DOHH2 (cell line): ENCODE measurements at regions not wholly inside any gene's neighbourhood (a gene's known extent, or its start where the extent isn't known, plus 50 kb on each side); places are given as distances from the start of the nearest gene placed in this dataset.

Experiments
- CTCF ChIP-seq: fragments of 200-600 bp; sonication (generic); IDR thresholded peaks from one replicate; pipeline ENCODE4 v1.5.1; 2014; ENCODE audit warnings: antibody characterized with exemption, mild to moderate bottlenecking, low read depth, low read length; ENCODE audit not compliant: poor library complexity, severe bottlenecking
- EZH2phosphoT487 ChIP-seq: fragments of 200-600 bp; sonication (generic); IDR thresholded peaks from 2 replicates; pipeline ENCODE4 v1.6.1; 2017; ENCODE audit warnings: borderline replicate concordance, mild to moderate bottlenecking, antibody characterized with exemption, low read length, moderate library complexity, mixed read lengths

GRCh38 chr9:78448960-78449673 lies 152.2 kb downstream of the PSAT1 start:
- TF ChIP-seq EZH2phosphoT487 (no peak), CTCF (no peak)
